GM18505 (cell line): ENCODE measurements at regions not wholly inside any gene's neighbourhood (a gene's known extent, or its start where the extent isn't known, plus 50 kb on each side); places are given as distances from the start of the nearest gene placed in this dataset.
"Not testable (repeated sequence)": the region's sequence is repeated elsewhere in the genome, so short reads cannot be mapped to it uniquely, and the experiment has no call there.

Source experiments
- ATAC-seq: cut with Tn5 transposase; IDR thresholded peaks from one replicate; pipeline ENCODE4 v1.9.1; 2021; ENCODE audit not compliant: unreplicated experiment
- POLR2A ChIP-seq: IDR thresholded peaks from 4 replicates; pipeline ENCODE4 v1.6.1; 2011; ENCODE audit warnings: borderline replicate concordance; ENCODE audit not compliant: insufficient read depth, insufficient read length; ENCODE audit errors: extremely low read depth

GRCh38 chr3:193943851-193944517 lies 192.0 kb upstream of the HES1 start:
- TF ChIP-seq POLR2A: no peak
- no peak for ATAC-seq

- ATAC-seq: no peak
- no peak for TF ChIP-seq POLR2A
These were observed 191.4 kb upstream of the HES1 start for GRCh38 chr3:193944518-193944884.

- no peak for ATAC-seq
- TF ChIP-seq POLR2A: no peak
These were observed 190.8 kb upstream of the HES1 start for GRCh38 chr3:193945143-193945542.

GRCh38 chr3:193946945-193947344 lies 189.0 kb upstream of the HES1 start:
- no peak for ATAC-seq
- no peak for TF ChIP-seq POLR2A

DNA sequence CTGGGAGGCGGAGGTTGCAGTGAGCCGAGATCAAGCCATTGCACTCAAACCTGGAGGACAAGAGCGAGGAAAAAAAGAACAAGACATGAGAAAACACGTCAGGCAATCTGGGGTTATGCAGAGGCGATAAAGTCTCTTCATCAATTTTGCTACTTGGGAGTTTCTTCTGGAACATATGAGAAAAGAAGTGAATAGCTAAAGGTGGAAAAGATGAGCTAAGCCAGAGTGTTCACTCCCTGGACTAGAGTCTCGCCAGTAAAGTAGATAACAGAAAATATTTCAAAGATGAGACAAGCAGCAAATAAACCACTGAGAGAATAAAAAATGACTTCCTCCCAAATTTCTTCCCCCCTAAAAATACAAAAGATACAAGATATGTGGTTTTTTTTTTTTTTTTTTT lies 188.4 kb upstream of the HES1 start:
- no peak for ATAC-seq
- TF ChIP-seq POLR2A: no peak

DNA sequence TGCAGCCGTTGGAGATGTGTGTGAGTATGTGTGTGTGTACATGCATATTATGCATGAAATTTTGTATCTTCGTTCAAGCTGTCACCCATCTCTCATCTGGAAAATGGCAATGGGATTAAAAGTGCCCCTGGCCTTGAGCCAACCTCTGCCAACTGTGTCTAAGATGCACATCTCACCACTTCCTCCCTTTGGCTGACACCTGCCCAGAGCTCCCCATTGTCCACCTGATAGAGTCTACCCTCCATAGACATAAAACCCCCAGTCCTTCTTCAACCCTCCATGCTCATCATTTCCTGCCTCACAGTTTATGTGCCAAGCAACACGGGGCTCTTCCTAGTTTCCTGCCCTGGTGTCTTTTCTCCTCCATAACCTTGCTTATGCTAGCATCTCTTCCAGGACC lies 187.5 kb upstream of the HES1 start:
- TF ChIP-seq POLR2A: no peak
- ATAC-seq: no peak

- TF ChIP-seq POLR2A: no peak
- ATAC-seq: no peak
These were observed 184.1 kb upstream of the HES1 start for GRCh38 chr3:193951859-193952258.

- no peak for TF ChIP-seq POLR2A
- ATAC-seq: no peak
These were observed 181.2 kb upstream of the HES1 start for GRCh38 chr3:193954752-193955151.

GRCh38 chr3:193955719-193956118 lies 180.2 kb upstream of the HES1 start:
- no peak for TF ChIP-seq POLR2A
- ATAC-seq: no peak

GRCh38 chr3:193959861-193960260 lies 176.1 kb upstream of the HES1 start:
- no peak for TF ChIP-seq POLR2A

GRCh38 chr3:193960487-193961274 lies 175.3 kb upstream of the HES1 start:
- ATAC-seq: no peak
- TF ChIP-seq POLR2A: no peak

More at GRCh38 chr3:193959861-193960260, 176.1 kb upstream of the HES1 start:
- no peak for ATAC-seq

DNA sequence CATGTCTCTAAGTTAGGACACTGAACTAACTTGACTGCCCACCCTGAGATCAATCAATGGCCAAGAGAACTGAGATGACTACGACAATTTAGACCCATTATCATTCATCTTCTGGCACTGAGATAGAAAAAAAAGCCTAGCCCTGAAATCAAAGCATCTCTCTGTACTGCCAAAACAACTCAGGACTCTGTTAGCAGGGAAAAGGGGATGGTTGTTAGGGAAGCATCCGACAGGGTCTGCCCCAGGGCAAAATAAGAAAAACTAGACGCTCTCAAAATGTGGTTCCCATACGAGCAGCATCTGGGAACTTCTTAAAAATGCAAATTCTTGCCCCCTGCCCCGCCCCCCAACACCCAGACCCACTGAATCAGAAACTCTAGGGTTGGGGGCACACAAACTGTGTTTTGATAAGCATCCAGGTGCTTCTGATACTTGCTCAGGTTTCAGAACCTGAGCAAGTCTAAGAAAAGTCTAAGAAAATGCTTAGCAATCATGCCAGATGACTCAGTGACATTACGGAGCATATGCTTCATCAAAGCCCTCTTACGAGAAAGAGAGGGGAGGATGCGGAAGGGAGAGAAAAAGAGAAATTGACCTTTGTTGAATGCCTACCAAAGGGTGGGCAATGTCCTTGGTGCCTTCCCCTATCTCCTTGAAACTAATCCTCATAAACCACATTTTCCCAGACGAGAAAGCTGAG lies 172.8 kb upstream of the HES1 start:
- no peak for ATAC-seq
- TF ChIP-seq POLR2A: no peak

- peak; percentile 89 for ATAC-seq
- TF ChIP-seq POLR2A: no peak
These were observed 172.0 kb upstream of the HES1 start for GRCh38 chr3:193963808-193964516.

- no peak for TF ChIP-seq POLR2A
- no peak for ATAC-seq
These were observed 171.4 kb upstream of the HES1 start for GRCh38 chr3:193964517-193964880.

DNA sequence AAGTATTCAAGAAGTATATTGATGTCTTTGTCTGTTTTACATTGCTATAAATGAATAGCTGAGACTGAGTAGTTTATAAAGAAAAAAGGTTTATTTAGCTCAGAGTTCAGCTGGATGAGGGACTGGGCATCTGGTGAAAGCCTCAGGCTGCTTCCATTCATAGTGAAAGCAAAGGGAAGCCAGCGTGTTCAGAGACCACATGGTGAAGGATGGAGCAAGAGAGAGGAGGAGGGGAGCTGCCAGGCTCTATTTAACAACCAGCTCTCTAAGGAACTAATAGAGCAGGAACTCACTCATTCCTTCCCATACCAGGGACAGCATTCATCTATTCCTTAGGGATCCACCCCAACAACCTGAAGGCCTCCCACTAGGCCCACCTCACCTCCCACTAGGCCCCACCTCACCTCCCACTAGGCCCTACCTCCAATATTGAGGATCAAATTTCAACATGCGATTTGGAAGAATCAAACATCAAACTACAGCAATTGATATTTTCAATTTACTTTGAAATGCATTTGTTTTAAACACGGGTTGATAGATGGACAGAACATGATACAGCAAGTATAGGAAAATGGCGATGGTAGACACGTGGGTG lies 167.5 kb upstream of the HES1 start:
- no peak for TF ChIP-seq POLR2A
- no peak for ATAC-seq

DNA sequence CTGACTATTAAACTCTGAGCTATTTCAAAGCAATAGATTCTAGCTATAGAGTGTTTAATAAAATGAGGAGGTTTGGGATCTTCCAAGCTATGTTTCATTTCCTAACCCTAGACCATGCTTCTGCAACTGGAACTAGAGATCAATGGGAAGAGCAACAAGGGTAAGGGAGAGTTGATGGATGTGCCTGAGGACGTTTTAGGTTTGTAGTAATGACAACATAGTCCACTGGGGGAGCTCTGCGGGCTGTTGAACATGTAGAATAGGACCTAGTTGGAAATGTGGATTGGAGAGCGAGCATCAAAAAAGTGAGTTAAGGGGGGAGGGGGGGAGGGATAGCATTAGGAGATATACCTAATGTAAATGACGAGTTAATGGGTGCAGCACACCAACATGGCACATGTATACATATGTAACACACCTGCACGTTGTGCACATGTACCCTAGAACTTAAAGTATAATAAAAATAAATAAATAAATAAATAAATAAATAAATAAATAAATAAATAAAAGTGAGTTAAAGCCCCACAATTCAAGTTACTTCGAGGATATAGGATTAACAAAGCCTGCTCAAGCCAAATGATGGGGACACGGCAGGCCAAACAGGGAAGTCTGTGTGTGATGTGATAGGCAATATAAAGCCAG lies 165.7 kb upstream of the HES1 start:
- not testable (repeated sequence) for ATAC-seq
